Endothelial cell of umbilical vein (primary cell): ENCODE measurements at regions not wholly inside any gene's neighbourhood (a gene's known extent, or its start where the extent isn't known, plus 50 kb on each side); places are given as distances from the start of the nearest gene placed in this dataset.

ENCODE experiments used
- BruUV-seq: library from RNA; stranded (reverse); fragments of 400-500 nt; replicated peaks from 2 replicates; lab custom pipeline; 2021; lab: Mats Ljungman, UMichigan
- CTCF ChIA-PET: fragments of 300-600, 350-600 bp; sonication (Branson Sonifier 250); formaldehyde crosslinking; loops from one replicate; lab custom pipeline; 2021; ENCODE audit warnings: antibody characterized with exemption, inconsistent platforms; lab: Charles Lee
- POLR2A ChIA-PET: fragments of 300-600, 350-600 bp; sonication (Branson Sonifier 250); formaldehyde crosslinking; loops from one replicate; lab custom pipeline; 2021; ENCODE audit warnings: antibody characterized with exemption, inconsistent platforms; lab: Charles Lee
- DNase-seq: peaks from one replicate; pipeline ENCODE4 v3.0.0-alpha.2; 2011; ENCODE audit warnings: low read depth, low spot score
- FAIRE-seq: peaks from 2 replicates; lab custom pipeline; 2011; peaks lifted over from hg19 to GRCh38; lab: Jason Lieb, UNC
- H2AFZ ChIP-seq: 2 replicates; pipeline ENCODE4 v1.6.0; 2012; ENCODE audit warnings: low read depth, low read length, control low read depth, inconsistent platforms
- H3K27ac ChIP-seq: 2 replicates; pipeline ENCODE4 v1.5.1; 2011; ENCODE audit warnings: low read depth, mild to moderate bottlenecking, control low read depth, low read length, moderate library complexity; ENCODE audit not compliant: insufficient read depth
- H3K27me3 ChIP-seq, 2 experiments: 2 replicates each; pipeline versions ENCODE4 v1.6.0 to v1.6.1; 2011; ENCODE audit warnings: low read length in 2 of 2, mixed read lengths in 1 of 2; ENCODE audit not compliant: control insufficient read depth in 2 of 2, insufficient read depth in 2 of 2
- H3K36me3 ChIP-seq, 2 experiments: 2 replicates in 1 of 2; 3 replicates in 1 of 2; pipeline ENCODE4 v1.5.1; 2011; ENCODE audit warnings: low read length in 2 of 2, mild to moderate bottlenecking in 1 of 2, moderate library complexity in 1 of 2; ENCODE audit not compliant: control insufficient read depth in 2 of 2, insufficient read depth in 2 of 2; ENCODE audit errors: extremely low read depth in 1 of 2
- H3K4me1 ChIP-seq: 3 replicates; pipeline ENCODE4 v1.5.1; 2011; ENCODE audit warnings: mild to moderate bottlenecking, low read length; ENCODE audit not compliant: control insufficient read depth, insufficient read depth; ENCODE audit errors: extremely low read depth
- H3K4me2 ChIP-seq: 2 replicates; pipeline ENCODE4 v1.6.1; 2011; ENCODE audit warnings: low read length, control low read depth, mixed read lengths; ENCODE audit not compliant: insufficient read depth
- H3K4me3 ChIP-seq, 3 experiments: fragments of 200-600 bp in 1 of 3; sonication (generic), shearing (Covaris generic) in 1 of 3; replicated peaks in 1 of 3; 2 replicates each; pipeline ENCODE4 v1.5.1; 2011 to 2016; ENCODE audit warnings: control low read depth in 3 of 3, low read length in 3 of 3, mild to moderate bottlenecking in 2 of 3, inconsistent platforms in 1 of 3, low read depth in 1 of 3, moderate library complexity in 1 of 3; ENCODE audit not compliant: insufficient read depth in 1 of 3
- H3K79me2 ChIP-seq: 2 replicates; pipeline ENCODE4 v1.6.0; 2012; ENCODE audit warnings: low read length, inconsistent platforms; ENCODE audit not compliant: control insufficient read depth, insufficient read depth
- H3K9ac ChIP-seq: replicated peaks from 2 replicates; pipeline ENCODE3; 2011; ENCODE audit warnings: low read length, control low read depth; ENCODE audit not compliant: insufficient read depth; ENCODE audit errors: extremely low read depth
- H3K9me1 ChIP-seq: replicated peaks from 3 replicates; pipeline ENCODE4 v1.6.0; 2011; ENCODE audit warnings: mild to moderate bottlenecking, low read length; ENCODE audit not compliant: control insufficient read depth, insufficient read depth; ENCODE audit errors: extremely low read depth
- H3K9me3 ChIP-seq: replicated peaks from 2 replicates; pipeline ENCODE4 v1.5.1; 2012; ENCODE audit warnings: low read length, inconsistent platforms; ENCODE audit not compliant: control insufficient read depth, insufficient read depth
- H4K20me1 ChIP-seq: replicated peaks from 2 replicates; pipeline ENCODE3; 2011; ENCODE audit warnings: mild to moderate bottlenecking, low read length; ENCODE audit not compliant: control insufficient read depth, insufficient read depth; ENCODE audit errors: extremely low read depth
- CTCF ChIP-seq, 2 donors: IDR thresholded peaks; 1 replicate in 1 of 2; 2 replicates in 1 of 2; pipeline ENCODE4 v1.5.1; 2011; ENCODE audit warnings: low read length in 2 of 2, mild to moderate bottlenecking in 2 of 2, moderate library complexity in 2 of 2, control low read depth in 1 of 2, inconsistent platforms in 1 of 2, low read depth in 1 of 2; ENCODE audit not compliant: insufficient read depth in 1 of 2; ENCODE audit errors: extremely low read depth in 1 of 2
- FOS ChIP-seq: IDR thresholded peaks from 2 replicates; pipeline ENCODE4 v1.6.1; 2011; ENCODE audit warnings: mild to moderate bottlenecking, low read length, moderate library complexity, borderline replicate concordance; ENCODE audit not compliant: insufficient read depth
- GATA2 ChIP-seq: IDR thresholded peaks from 2 replicates; pipeline ENCODE4 v1.7.0; 2011; ENCODE audit warnings: low read depth, mild to moderate bottlenecking, moderate library complexity, mixed read lengths, low read length; ENCODE audit not compliant: insufficient read length, insufficient read depth
- JUN ChIP-seq: IDR thresholded peaks from 2 replicates; pipeline ENCODE4 v1.6.1; 2011; ENCODE audit warnings: borderline replicate concordance, low read depth; ENCODE audit not compliant: insufficient read length, insufficient read depth
- MAX ChIP-seq: IDR thresholded peaks from 2 replicates; pipeline ENCODE4 v1.6.1; 2011; ENCODE audit not compliant: insufficient read depth, insufficient read length
- POLR2A ChIP-seq: IDR thresholded peaks from 2 replicates; pipeline ENCODE4 v1.6.1; 2012; ENCODE audit warnings: low read depth, mild to moderate bottlenecking, control low read depth, low read length
- POLR2AphosphoS5 ChIP-seq: IDR thresholded peaks from 2 replicates; pipeline ENCODE4 v1.6.1; 2012; ENCODE audit warnings: low read depth, mild to moderate bottlenecking, control low read depth, low read length, moderate library complexity; ENCODE audit not compliant: insufficient read depth
- dilution Hi-C: fragments of 300-500 bp; cut with MboI; formaldehyde crosslinking; loops from one replicate; pipeline ENCODE4 v1.15.0; 2019; ENCODE audit warnings: low sequenced_read_pairs; ENCODE audit not compliant: extremely low pct_ligation_motif_present
- intact Hi-C: fragments of 100-400 bp; cut with micrococcal nuclease; formaldehyde crosslinking; loops from one replicate; pipeline ENCODE4 v1.10.0; 2022

- no peaks in the 10 kb centered on the region for H3K9me3 ChIP-seq
- intact Hi-C loops = no loop called here
- POLR2A ChIA-PET = no interaction called here
- TF ChIP-seq FOS (no peak), POLR2A (no peak), MAX (no peak), GATA2 (no peak), POLR2AphosphoS5 (no peak), JUN (no peak), CTCF (IDR thresholded peaks at IDR 0.05; ENCODE audit: extremely low read depth in 1 of 2, insufficient read depth in 1 of 2, low read depth in 1 of 2, low read length in 2 of 2) (no peak)
- no peak overlapping the region for H3K4me3 ChIP-seq
- FAIRE-seq = peak; percentile 40
- no peak overlapping the region for H3K4me2 ChIP-seq
- no peaks in the 10 kb centered on the region for H4K20me1 ChIP-seq
- dilution Hi-C loops = no loop called here
- no peak overlapping the region for H2AFZ ChIP-seq
- no peak for DNase-seq
- no TSS peak for BruUV-seq
- H3K36me3 ChIP-seq = no peaks in the 10 kb centered on the region
- no peak overlapping the region for H3K9ac ChIP-seq
- no peaks in the 10 kb centered on the region for H3K79me2 ChIP-seq
- no peak overlapping the region for H3K27ac ChIP-seq
- no peaks in the 10 kb centered on the region for H3K9me1 ChIP-seq
- H3K4me1 ChIP-seq = no peaks in the 10 kb centered on the region
- CTCF ChIA-PET = no interaction called here
- H3K27me3 ChIP-seq = peaks cover 0 to 4% of the 10 kb centered on the region in 2 experiments
Measured at GRCh38 chr13:74560325-74560724, 426.1 kb upstream of the KLF12 start.
